Bone marrow (tissue), 2 donors: ENCODE measurements at regions not wholly inside any gene's neighbourhood (a gene's known extent, or its start where the extent isn't known, plus 50 kb on each side); places are given as distances from the start of the nearest gene placed in this dataset.

Source experiments
- DNase-seq, 2 donors: peaks; one replicate each; lab custom pipeline; 2025; lab: John Stamatoyannopoulos, UW

DNA sequence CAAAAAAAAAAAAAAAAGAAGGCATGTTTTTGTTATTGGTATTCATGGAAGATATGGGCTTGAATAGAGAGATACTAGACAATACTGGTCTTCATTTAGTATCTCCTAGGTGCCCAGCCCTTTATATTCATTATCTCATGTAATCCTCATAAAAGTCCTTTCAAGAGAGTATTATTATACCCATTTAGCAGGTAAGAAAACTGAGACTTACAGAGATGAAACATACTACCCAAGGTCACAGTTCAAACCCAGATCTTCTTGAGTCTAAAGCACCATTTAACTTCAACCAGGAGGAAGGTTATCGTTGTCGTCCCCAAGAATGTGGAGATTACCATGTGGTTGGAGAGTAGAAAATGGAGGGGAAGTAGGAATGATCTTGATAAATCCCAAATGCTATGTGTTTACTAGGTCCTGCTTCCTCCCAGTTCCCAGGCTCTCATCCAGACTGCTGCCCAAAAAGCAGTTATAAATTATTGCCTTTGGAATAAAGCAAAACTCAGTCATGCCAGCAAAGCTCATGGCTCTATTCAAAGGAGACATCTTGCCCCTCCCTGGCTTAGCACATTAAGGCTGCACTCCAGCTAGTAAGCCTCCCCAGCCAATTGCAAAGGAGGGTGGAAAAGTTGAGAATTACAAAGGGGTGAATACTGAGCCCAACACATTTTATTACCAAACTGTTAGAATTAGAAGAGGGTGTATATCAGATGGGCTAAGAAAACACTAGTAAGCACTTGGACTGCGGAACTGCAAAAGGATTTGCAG, 163.9 kb downstream of the PIK3R1 start:
- DNase-seq = no peak

DNA sequence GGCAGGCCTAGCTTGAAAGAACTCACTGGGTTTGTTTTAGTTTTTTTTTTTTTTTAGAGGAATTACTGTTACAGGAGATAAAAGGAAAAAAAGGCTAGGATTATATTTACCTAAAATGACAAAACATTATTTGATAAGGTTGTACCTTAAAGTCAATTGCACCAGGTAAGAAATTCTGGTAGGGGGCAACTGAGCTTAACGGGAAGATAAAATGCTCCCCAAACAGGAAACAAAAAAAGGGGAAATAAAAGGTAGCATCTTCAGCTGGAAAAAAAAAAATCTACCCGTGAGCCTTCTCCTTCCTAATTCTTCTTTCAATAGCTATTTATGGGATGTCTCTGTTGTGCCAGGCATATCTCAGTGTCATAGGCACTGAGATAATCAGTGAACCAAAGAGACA, 164.5 kb downstream of the PIK3R1 start:
- no peak for DNase-seq

DNA sequence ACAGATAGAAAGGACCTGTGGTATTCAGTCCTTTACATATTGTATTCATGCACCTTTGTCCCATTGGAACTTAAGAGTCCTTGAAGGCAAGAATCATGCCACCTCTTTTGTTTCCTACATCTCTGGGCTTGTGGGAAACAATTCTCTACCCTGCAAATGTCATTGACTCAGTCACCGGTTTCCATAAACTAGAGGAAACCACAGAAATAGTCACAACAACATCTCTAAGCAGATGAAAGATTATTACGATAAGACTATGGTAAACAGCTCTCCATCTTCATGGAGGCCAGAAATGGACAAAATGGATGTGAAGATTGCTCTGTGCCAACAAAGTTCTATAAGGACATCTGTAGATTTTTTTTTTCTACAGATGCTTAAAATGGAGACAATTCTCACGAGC, 165.5 kb downstream of the PIK3R1 start:
- DNase-seq = peak in 1 of 2 donors; percentile 81

DNA sequence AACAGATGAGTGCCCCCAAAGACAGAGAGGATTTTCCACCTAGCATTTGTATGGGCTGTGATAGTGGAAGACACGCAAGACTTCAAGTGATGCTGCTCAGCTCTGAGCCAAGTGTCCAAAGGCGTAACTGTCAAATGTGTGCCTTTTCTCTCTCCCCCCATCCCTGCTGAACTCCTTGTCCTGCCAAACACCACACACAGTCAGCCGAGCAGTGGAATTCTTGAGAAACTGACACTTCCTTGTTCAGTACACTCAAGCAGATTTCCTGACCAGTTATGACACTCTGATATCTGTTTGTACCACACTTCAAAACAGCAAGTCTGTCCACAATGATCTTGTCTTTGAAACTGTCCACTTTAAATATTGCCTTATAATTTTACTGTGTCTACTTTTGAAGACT, 166.4 kb downstream of the PIK3R1 start:
- peak in 1 of 2 donors; percentile 21 for DNase-seq

DNA sequence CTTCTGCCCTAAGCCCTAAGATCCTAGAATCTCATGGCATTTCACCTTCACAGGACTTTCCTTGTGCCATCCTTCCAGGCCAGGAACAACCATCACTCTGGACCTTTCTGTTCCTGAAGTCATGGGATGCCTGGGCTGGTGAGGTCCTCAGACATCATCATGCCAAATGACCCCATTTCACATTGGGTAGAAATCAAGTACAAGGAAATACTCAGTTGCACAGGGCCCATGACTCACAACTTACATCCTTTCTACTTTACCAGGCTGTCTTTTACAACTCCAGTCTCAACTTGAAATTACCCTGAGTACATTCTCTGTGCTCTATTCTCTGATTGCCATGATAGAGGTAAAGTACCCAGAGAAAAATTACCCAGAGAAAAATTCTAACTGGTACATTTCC, 167.1 kb downstream of the PIK3R1 start:
- DNase-seq = peak in 1 of 2 donors; percentile 86

DNA sequence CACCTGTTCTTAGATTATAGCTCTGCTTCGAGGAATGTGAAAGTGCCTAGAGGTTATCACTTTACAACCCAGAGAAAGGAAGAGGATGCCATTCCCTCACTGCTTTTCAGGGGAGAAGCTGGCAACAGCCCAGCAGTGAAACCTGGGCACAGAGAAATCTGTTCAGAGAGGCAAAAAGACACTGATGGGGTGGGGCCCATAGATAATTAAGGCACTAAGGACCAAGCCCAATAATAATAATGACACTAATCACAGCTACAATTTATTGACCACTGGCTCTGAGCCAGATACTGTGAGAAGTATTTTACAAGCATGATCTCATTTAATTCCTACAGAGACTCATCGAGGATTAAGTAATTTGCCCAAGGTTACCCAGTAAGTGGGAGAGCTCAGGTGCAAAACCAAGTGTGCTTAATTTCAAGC, 168.3 kb downstream of the PIK3R1 start:
- DNase-seq = no peak

DNA sequence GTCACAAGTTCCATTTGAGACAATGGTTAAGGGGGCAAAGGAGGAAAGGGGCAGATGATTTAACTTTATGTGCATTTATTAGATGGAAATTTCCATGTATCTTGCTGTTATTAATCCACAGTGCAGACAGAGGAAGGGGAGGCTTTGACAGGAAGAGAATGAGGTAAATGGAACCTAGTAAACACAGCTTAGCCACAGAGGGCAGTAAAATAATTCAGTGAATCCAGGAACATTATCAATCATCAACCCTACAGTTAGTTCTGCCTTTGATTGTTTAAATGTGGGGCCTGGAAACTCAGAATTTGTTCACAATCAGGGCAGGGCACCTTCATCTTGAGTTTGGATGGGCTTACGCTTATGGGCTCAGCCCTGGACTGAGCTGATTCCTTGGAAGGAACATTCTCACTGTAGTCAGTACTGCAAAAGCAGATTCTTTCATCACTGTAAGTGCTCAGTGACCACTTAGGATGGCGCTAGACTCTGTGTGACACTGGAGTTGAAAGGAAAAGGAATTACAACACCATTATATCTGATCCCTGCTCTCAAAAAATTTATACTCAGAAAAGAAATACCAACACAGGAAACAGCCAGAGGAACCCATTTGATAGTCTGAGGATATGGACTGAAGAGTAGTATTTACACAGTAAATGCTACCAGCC, 169.5 kb downstream of the PIK3R1 start:
- DNase-seq = peak in 1 of 2 donors; percentile 15

DNA sequence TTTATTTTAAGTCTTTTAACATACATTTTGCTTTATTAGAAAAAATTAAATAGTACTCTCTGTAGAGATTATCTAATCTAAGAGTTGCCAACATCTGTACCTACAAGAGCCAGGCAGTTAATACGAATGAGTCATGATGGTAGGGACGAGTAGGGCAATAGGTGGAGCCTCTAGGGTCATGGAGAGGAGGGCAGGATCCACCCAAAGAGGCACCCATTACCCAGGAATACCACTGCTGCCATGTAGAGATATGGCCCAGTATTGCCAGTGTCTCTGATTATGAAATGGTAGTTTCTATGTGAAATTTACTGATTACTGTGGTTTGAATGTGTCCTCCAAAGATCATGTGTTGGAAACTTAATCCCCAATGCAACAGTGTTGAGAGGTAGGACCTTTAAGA, 170.4 kb downstream of the PIK3R1 start:
- DNase-seq = no peak

DNA sequence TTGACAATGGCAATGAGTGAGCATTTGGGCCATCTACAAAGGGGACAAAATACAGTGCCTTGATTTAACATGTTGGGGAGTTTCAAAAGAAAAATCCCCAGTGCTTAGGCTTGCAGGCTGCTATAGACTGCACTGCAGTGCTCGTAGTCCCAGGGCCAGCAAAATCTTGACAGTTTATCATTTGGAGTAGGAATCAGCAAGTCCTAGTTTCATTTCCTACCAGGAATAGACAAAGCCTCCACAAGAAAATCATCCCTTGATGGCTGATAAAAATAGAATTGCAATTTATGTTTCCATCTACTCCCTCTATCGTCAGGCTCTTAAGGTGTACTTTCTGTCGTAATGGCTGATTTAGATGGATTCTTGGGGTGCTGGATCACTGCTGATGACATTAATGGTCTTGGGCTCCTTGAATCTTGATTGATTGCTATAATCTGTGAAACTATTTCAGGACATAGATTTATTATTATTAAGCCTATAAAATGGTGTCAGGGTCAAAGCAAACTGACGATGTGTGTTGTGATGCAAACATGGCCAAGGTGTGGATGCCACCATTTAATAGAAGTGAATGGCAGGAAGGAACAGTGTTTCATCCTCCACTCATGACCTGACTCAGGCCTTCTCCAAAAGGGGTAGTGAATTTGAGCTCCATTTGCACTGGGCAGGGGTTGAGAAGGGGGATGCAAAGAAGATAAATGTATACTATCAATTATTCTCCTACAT, 171.7 kb downstream of the PIK3R1 start:
- DNase-seq = no peak

DNA sequence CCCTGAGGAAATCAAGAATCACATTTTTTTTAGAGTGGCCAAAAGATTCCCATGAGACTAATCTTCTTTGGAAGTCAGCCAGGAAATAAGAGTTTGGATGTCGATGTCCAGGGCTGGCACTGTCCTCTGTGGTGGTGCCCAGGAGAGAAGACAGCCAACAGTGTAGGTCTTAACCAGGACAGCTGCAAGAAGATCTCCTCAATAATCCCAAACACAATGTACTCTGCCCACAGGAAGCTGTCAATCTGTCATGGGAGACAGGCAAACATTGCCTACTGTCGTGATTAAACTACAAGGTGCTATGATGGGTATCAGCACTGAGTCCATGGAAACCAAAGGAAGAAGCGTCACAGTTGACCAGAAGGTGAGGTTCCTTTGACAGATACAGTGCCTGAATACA, 174.1 kb downstream of the PIK3R1 start:
- DNase-seq = no peak

DNA sequence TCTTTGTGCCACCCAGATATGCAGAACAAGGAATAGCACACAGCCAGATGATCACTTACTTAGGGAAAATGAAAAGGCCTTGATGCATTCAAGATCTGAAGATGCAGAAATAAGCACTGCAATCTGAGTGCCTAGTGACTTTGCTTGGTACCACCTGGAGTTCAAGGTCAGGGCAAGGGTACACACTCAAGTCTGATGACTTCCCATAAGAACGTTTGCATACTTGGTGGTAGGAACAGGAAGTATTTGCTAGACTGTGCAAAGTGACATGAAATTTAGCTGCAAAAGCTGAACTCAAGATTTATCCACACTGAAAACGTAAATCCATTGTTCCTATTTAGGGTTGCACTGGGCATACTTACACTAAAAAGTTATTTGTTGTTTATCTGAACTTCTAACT, 177.1 kb downstream of the PIK3R1 start:
- DNase-seq = peak in 1 of 2 donors; percentile 15

DNA sequence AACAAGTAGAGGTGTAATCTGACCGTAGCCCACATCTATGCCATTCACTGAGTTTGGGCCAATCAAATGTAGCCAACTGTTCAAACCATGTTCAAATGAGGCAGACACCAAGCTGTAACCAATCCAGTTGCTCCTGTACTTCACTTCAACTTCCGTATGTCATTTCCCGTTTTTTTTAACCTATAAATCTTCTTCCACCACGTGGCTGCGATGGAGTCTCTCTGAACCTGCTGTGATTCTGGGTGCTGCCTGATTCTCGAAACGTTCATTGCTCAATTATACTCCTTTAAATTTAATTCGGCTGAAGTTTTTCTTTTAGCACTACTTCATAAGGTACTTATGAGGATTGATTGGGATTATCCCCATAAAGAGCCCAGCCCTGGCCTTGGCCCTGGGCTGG, 179.7 kb downstream of the PIK3R1 start:
- DNase-seq = no peak

DNA sequence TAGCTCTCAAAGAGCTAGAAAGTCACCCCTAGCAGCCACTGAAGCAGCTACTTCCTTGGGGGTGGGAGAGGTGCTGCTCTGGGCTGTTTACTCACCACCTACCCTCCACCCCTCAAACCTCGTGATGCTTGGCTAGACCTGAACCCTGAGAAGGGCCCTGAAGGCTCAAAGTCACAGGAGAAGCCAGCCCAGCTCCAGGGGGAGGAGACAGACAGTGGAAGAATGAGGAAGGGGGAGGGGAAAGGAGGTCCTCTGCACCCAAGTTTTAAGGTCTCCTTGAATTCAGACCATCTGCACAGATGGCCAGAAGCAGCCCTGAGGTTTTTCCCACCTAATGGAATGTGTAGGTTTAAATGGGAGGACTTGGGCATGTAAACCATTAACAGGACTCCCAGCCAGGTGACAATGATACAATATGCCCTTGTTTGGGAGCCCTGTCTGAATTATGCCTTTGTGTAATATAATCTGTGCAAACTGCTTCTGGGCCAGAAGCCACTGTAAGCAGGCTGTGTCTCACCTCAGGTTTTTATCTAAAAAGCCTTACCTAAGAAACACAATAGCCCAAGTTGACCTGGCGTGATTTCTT, 180.5 kb downstream of the PIK3R1 start:
- DNase-seq = no peak

DNA sequence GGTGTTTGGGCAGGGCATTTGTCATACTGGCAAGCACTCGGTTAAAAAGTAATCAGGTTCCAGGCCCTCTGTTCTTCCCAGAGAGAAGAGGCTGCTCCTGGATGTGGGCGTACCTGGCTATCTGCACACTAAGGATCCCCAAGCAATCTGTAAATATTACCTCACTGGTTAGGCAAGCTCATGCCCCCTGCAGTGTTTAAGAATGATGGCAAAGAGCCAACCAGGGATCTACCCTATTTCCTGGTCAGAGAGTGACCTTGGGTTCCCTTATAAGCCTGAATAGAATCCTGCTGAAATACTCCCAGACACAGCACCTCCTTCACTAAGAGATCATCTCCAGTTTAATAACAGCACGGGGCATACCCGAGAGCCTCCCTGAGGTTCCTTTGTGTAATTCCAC, 181.2 kb downstream of the PIK3R1 start:
- no peak for DNase-seq

DNA sequence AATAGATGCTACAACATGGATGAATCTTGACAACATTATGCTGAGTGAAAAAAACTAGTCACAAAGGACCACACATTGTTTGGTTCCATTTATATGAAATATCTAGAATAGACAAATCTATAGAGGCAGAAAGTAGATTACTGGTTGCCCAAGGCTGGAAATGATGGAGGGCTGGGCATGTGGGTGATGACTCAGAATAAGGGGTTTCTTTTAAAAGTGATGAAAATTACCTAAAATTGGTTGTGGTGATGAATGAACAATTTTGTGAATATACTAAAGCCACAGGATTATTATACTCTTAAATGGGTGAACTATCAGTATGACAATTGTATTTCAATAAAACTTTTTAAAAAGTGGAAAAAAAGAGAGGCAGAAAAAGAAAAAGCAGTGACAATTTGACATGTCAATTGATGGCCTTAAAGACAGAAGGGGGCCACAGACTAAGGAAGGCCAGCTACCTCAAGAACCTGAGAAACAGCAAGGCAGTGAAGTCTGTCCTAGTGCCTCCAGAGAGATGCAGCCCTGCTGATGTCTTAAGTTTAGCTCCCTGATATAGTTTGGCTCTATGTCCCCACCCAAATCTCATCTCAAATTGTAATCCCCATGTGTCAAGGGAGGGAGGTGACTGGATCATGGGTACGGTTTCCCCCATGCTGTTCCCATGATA, 182.7 kb downstream of the PIK3R1 start:
- DNase-seq = no peak

DNA sequence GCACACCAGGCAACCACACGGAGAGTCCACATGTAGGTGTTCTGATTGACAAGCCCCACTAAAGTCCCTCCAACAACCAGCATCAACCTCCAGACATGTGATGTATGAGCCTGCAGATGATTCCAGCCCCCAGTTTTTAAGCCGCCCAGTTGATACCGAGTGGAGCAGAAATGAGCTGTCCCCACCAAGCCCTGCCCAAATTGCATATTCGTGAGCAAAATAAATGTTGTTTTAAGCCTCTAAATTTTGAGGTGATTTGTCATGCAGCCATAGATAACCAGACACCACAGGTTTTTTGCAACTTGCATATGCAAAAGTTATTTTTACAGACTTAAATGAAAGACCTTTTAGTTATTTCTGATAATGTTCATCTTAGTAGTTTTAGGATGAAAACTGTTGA, 187.7 kb downstream of the PIK3R1 start:
- no peak for DNase-seq

DNA sequence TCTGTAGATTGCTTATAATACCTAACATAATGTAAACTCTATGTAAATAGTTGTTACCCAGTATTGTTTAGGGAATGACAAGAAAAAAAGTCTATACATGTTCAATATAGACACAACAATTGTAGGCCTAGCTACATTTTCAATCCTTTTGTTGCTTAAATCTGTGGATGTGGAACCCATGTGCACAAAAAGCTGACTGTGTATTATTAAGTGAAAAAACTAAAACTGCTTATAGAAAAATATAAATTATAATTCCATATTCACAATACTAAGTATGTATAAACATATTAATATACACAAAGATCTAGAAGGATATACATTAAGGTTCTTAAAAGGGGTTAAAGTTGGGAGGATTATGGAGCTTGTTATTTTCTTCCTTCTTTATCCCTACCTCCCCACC, 188.7 kb downstream of the PIK3R1 start:
- DNase-seq = no peak

DNA sequence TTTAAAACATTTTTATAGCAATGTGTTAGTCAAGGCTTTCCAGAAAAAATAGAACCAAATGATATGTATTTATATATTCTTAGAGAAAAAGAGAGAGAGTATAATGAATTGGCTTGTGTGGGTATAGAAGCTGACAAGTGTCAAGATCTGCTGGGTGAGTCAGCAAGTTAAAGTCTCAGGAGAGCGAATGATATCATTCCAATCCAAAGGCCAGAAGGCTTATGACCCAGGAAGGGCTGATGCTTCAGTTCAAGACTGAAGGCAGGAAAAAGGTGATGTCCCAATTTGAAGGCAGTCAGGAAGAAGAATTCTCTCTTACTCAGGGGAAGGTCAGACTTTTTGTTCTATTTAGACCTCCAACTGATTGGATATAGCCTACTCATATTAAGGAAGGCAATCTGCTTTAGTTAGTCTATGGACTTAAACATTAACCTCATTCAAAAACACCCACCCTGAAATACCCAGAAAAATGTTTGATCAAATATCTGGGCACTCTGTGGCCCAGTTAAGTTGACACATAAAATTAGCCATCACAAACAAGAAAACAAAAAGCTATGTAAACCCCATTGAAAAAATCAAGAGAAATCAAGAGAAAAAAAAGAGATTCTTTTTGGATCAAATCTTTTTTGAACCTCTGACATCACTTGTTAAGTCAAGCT, 189.6 kb downstream of the PIK3R1 start:
- DNase-seq = peak in 1 of 2 donors; percentile 40

DNA sequence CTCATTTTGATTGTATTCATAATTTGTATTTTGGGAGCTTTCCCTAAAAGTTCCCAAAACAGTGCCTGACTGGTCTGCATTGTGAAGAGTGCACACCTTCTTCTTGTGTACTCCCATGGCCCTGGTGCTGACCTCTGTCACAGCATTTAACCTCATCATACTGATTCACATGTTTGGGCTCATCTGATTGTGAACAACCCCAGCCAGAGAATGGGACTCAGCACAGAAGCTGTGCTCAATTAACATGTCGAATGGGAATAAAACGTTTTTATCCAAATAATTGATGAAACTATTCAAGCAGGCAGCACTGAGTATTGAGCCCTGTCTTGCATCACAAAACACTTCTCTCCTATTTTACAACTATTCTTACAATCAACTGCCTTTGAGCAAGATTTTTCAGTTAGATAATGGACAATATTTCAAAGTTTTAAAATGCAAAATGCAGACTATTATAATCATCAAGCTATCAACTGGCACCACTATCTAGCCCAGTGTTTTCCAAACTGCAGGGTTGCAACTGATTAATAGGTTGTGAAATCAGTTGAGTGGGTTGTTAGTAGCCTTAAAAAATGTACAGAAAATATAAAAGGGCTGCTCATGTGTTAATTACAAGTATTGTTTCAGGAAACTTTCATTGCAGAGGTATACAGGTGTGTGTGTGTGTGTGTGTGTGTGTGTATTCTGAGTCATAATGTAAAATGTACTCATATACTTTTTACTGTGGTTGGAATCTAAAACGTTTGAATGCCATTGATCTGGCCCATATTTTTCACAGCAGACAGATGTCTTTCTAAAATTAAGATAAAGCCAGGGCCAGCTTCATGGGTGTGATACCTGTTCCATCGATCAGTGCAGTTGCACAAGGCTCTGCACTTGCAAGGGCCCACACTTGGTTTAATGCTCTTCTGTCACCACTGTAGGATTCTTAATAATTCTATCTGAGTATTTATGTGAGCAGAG, 190.5 kb downstream of the PIK3R1 start:
- DNase-seq = no peak

DNA sequence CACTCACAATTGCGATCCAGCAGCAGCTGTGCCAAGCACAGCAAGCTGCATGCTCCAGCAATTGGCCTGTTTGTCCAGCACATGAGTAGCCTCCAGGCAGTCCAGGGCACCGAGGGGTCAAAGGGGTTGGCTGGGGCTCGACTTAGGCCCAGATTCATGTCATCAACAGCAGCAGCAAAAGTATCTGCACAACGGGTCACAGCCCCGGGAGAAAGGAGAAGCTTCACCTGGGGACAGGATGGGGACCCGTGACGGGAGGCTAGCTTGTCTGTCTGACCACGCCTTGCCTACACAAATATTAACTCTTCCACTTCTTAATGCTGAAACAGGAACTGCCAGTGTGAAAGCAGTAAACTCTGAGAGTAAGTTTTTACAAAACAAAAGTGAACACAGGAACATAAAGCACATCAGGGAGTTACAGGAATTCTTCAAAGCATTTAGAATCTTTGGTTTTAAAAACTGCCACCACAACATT, 191.2 kb downstream of the PIK3R1 start:
- DNase-seq = no peak
